ENCODE measurements at regions not wholly inside any gene's neighbourhood (a gene's known extent, or its start where the extent isn't known, plus 50 kb on each side); places are given as distances from the start of the nearest gene placed in this dataset.

DNA sequence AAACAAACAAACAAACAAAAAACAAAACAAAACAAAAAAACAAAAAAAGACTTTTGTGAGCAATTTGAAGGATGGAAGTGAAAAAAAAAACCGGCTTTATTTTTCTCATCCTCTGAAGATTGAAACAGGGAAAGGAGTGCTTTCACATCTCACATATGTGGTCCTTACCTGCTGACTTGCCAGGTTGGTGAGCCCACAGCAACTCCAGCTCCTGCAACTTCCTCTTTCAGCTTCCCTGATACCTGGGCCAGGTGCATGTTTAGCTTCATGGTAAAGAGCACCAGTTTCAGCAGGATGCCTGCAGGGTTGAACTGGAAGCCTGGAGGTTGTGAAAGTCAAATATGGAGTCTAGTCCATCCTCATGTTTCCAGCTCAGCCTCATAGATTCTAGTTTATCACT, 221.2 kb upstream of the OTX2 start:
- H2AFZ ChIP-seq (ENCODE audit: low read depth, low read length) = no peak overlapping the region
- no peak overlapping the region for H3K23ac ChIP-seq (ENCODE audit: low read length in 2 of 2)
- H3K14ac ChIP-seq (ENCODE audit: low read length in 2 of 2) = no peak overlapping the region
- WGBS = 92% methylated on average over 1 of the region's 1 CpG
- H3K4ac ChIP-seq (ENCODE audit: low read depth in 1 of 2, low read length in 2 of 2) = no peak overlapping the region
- no peaks in the 10 kb centered on the region for H3K27me3 ChIP-seq (ENCODE audit: control insufficient read depth in 1 of 2, insufficient read depth in 1 of 2, low read length in 2 of 2)
- no peak overlapping the region for H4K8ac ChIP-seq (ENCODE audit: low read length)
- no peak overlapping the region for H4K91ac ChIP-seq (ENCODE audit: low read length)
- H2BK120ac ChIP-seq (ENCODE audit: low read depth, low read length) = no peak overlapping the region
- H3K79me1 ChIP-seq (replicated peaks; ENCODE audit: low read length, poor library complexity, severe bottlenecking) = no peaks in the 10 kb centered on the region
- no peak overlapping the region for H3K4me2 ChIP-seq (ENCODE audit: low read length, poor library complexity, severe bottlenecking)
- no peak overlapping the region for H2BK5ac ChIP-seq (ENCODE audit: low read depth, low read length, poor library complexity, severe bottlenecking)
- H3K4me3 ChIP-seq (ENCODE audit: insufficient read depth in 1 of 2, low read depth in 1 of 2, low read length in 2 of 2) = no peak overlapping the region
- H3K9ac ChIP-seq (ENCODE audit: low read length) = no peak overlapping the region
- H2AK5ac ChIP-seq (ENCODE audit: low read length, severe bottlenecking) = no peak overlapping the region
- DNase-seq = no peak
- no peak overlapping the region for H3K18ac ChIP-seq (ENCODE audit: low read depth in 1 of 2, low read length in 2 of 2)
- H3K36me3 ChIP-seq (ENCODE audit: control insufficient read depth in 1 of 2, insufficient read depth in 2 of 2, low read depth in 1 of 2, low read length in 2 of 2) = no peaks in the 10 kb centered on the region
- H2BK15ac ChIP-seq (ENCODE audit: low read depth, poor library complexity, severe bottlenecking) = no peak overlapping the region
- peaks cover 6% of the 10 kb centered on the region for H3K9me3 ChIP-seq (ENCODE audit: control insufficient read depth, low read length)
- no peak overlapping the region for H2BK12ac ChIP-seq (ENCODE audit: low read length in 2 of 2)
- H3K27ac ChIP-seq (ENCODE audit: low read length, poor library complexity, severe bottlenecking) = no peak overlapping the region
- no peaks in the 10 kb centered on the region for H3K4me1 ChIP-seq (ENCODE audit: control insufficient read depth, insufficient read depth, low read depth, low read length)

DNA sequence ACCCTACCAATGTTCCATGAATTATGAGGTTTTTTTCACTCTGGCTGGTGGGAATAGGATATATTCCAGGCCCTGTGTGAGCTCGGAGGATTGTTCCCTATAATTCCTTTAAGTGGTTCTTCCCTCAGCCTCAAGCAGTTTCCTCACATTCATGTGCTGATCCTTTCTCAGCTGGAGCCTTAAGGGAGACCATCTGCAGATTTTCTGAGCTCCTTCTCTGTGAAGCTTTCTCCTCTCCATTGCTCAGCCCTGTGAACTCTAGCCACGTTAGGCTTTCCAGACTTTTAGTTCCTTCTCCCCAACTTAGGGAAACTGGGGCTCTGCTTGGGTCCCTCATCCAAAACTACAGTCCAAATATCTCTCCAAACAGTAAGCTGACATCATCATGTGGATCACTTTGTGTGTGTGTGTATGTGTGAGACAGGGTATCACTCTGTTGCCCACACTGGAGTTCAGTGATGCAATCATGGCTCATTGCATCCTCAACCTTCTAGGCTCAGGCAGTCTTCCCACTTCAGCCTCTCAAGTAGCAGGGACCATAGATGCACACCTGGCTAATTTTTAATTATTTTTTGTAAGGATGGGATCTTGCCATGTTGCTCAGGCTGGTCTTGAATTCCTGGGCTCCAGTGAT, 219.5 kb upstream of the OTX2 start:
- no peak overlapping the region for H3K9ac ChIP-seq (ENCODE audit: low read length)
- H3K14ac ChIP-seq (ENCODE audit: low read length in 2 of 2) = no peak overlapping the region
- no peak overlapping the region for H3K4me2 ChIP-seq (ENCODE audit: low read length, poor library complexity, severe bottlenecking)
- no peak for DNase-seq
- H2AFZ ChIP-seq (ENCODE audit: low read depth, low read length) = no peak overlapping the region
- H2BK15ac ChIP-seq (ENCODE audit: low read depth, poor library complexity, severe bottlenecking) = no peak overlapping the region
- H3K9me3 ChIP-seq (ENCODE audit: control insufficient read depth, low read length) = peaks cover 6% of the 10 kb centered on the region
- H3K79me1 ChIP-seq (replicated peaks; ENCODE audit: low read length, poor library complexity, severe bottlenecking) = no peaks in the 10 kb centered on the region
- no peaks in the 10 kb centered on the region for H3K4me1 ChIP-seq (ENCODE audit: control insufficient read depth, insufficient read depth, low read depth, low read length)
- H2BK120ac ChIP-seq (ENCODE audit: low read depth, low read length) = no peak overlapping the region
- no peak overlapping the region for H3K18ac ChIP-seq (ENCODE audit: low read depth in 1 of 2, low read length in 2 of 2)
- H3K4ac ChIP-seq (ENCODE audit: low read depth in 1 of 2, low read length in 2 of 2) = no peak overlapping the region
- H2BK12ac ChIP-seq (ENCODE audit: low read length in 2 of 2) = no peak overlapping the region
- H3K27ac ChIP-seq (ENCODE audit: low read length, poor library complexity, severe bottlenecking) = no peak overlapping the region
- H4K91ac ChIP-seq (ENCODE audit: low read length) = no peak overlapping the region
- WGBS = 29% methylated on average over 2 of the region's 2 CpGs
- H2AK5ac ChIP-seq (ENCODE audit: low read length, severe bottlenecking) = no peak overlapping the region
- H3K23ac ChIP-seq (ENCODE audit: low read length in 2 of 2) = no peak overlapping the region
- no peak overlapping the region for H2BK5ac ChIP-seq (ENCODE audit: low read depth, low read length, poor library complexity, severe bottlenecking)
- no peaks in the 10 kb centered on the region for H3K36me3 ChIP-seq (ENCODE audit: control insufficient read depth in 1 of 2, insufficient read depth in 2 of 2, low read depth in 1 of 2, low read length in 2 of 2)
- H4K8ac ChIP-seq (ENCODE audit: low read length) = no peak overlapping the region
- no peaks in the 10 kb centered on the region for H3K27me3 ChIP-seq (ENCODE audit: control insufficient read depth in 1 of 2, insufficient read depth in 1 of 2, low read length in 2 of 2)
- no peak overlapping the region for H3K4me3 ChIP-seq (ENCODE audit: insufficient read depth in 1 of 2, low read depth in 1 of 2, low read length in 2 of 2)

DNA sequence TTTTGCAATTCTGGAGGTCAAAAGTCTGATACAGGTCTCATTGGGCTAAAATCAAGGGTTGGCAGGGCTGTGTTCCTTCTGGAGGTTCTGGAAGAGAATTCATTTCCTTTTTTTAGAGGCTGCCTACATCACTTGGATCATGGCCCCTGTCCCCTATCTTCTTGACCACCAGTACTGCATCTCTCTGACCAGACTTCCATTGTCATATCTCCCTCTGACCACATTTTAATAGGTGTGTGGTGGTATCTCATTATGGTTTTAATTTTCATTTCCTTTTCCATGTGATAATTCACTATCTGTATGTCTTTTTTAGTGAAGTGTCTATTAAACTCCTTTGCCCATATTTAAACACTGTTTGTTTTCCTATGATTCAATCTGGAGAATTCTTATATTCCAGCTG, 215.2 kb upstream of the OTX2 start:
- Histone ChIP-seq H2BK5ac (ENCODE audit: low read depth, low read length, poor library complexity, severe bottlenecking) (no peak overlapping the region), H3K27ac (ENCODE audit: low read length, poor library complexity, severe bottlenecking) (no peak overlapping the region), H3K4me3 (ENCODE audit: insufficient read depth in 1 of 2, low read depth in 1 of 2, low read length in 2 of 2) (no peak overlapping the region), H2AK5ac (ENCODE audit: low read length, severe bottlenecking) (no peak overlapping the region), H3K14ac (ENCODE audit: low read length in 2 of 2) (no peak overlapping the region), H3K4me2 (ENCODE audit: low read length, poor library complexity, severe bottlenecking) (no peak overlapping the region), H2BK120ac (ENCODE audit: low read depth, low read length) (no peak overlapping the region), H2BK12ac (ENCODE audit: low read length in 2 of 2) (no peak overlapping the region), H2AFZ (ENCODE audit: low read depth, low read length) (no peak overlapping the region), H3K18ac (ENCODE audit: low read depth in 1 of 2, low read length in 2 of 2) (no peak overlapping the region), H3K36me3 (ENCODE audit: control insufficient read depth in 1 of 2, insufficient read depth in 2 of 2, low read depth in 1 of 2, low read length in 2 of 2) (no peaks in the 10 kb centered on the region), H3K27me3 (ENCODE audit: control insufficient read depth in 1 of 2, insufficient read depth in 1 of 2, low read length in 2 of 2) (no peaks in the 10 kb centered on the region), H3K4me1 (ENCODE audit: control insufficient read depth, insufficient read depth, low read depth, low read length) (no peaks in the 10 kb centered on the region), H3K4ac (ENCODE audit: low read depth in 1 of 2, low read length in 2 of 2) (no peak overlapping the region), H4K8ac (ENCODE audit: low read length) (no peak overlapping the region), H3K23ac (ENCODE audit: low read length in 2 of 2) (no peak overlapping the region), H2BK15ac (ENCODE audit: low read depth, poor library complexity, severe bottlenecking) (no peak overlapping the region), H3K79me1 (replicated peaks; ENCODE audit: low read length, poor library complexity, severe bottlenecking) (no peaks in the 10 kb centered on the region), H4K91ac (ENCODE audit: low read length) (no peak overlapping the region), H3K9ac (ENCODE audit: low read length) (no peak overlapping the region), H3K9me3 (ENCODE audit: control insufficient read depth, low read length) (peaks cover 2% of the 10 kb centered on the region)
- DNase-seq = no peak

DNA sequence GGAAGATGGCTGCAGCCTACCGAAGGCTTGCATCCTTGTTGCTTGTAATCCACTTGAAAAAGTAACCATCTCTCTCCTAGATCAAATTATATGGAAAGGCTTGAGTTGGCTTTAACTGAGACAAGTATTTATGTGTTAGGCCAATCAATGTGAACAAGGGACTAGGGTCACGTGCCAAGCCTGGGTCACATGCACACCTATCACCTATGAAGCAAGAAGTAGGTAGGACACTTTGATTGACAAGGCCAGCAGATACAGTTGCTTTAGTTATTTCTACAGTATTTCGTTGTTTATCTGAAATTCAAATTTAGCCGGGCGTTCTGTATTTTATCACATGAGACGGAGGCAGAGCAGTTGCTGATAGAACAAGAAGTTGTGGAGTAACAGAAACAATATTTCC, 212.3 kb upstream of the OTX2 start:
- no peak overlapping the region for H2BK5ac ChIP-seq (ENCODE audit: low read depth, low read length, poor library complexity, severe bottlenecking)
- DNase-seq = no peak
- no peak overlapping the region for H3K23ac ChIP-seq (ENCODE audit: low read length in 2 of 2)
- no peak overlapping the region for H2BK15ac ChIP-seq (ENCODE audit: low read depth, poor library complexity, severe bottlenecking)
- H3K4me3 ChIP-seq (ENCODE audit: insufficient read depth in 1 of 2, low read depth in 1 of 2, low read length in 2 of 2) = no peak overlapping the region
- no peaks in the 10 kb centered on the region for H3K79me1 ChIP-seq (replicated peaks; ENCODE audit: low read length, poor library complexity, severe bottlenecking)
- H3K14ac ChIP-seq (ENCODE audit: low read length in 2 of 2) = no peak overlapping the region
- H2BK12ac ChIP-seq (ENCODE audit: low read length in 2 of 2) = no peak overlapping the region
- H3K27ac ChIP-seq (ENCODE audit: low read length, poor library complexity, severe bottlenecking) = no peak overlapping the region
- no peak overlapping the region for H2AK5ac ChIP-seq (ENCODE audit: low read length, severe bottlenecking)
- no peak overlapping the region for H3K9ac ChIP-seq (ENCODE audit: low read length)
- no peaks in the 10 kb centered on the region for H3K9me3 ChIP-seq (ENCODE audit: control insufficient read depth, low read length)
- H3K18ac ChIP-seq (ENCODE audit: low read depth in 1 of 2, low read length in 2 of 2) = no peak overlapping the region
- H2BK120ac ChIP-seq (ENCODE audit: low read depth, low read length) = no peak overlapping the region
- H4K8ac ChIP-seq (ENCODE audit: low read length) = no peak overlapping the region
- H3K4me1 ChIP-seq (ENCODE audit: control insufficient read depth, insufficient read depth, low read depth, low read length) = no peaks in the 10 kb centered on the region
- H3K27me3 ChIP-seq (ENCODE audit: control insufficient read depth in 1 of 2, insufficient read depth in 1 of 2, low read length in 2 of 2) = no peaks in the 10 kb centered on the region
- no peak overlapping the region for H3K4me2 ChIP-seq (ENCODE audit: low read length, poor library complexity, severe bottlenecking)
- no peaks in the 10 kb centered on the region for H3K36me3 ChIP-seq (ENCODE audit: control insufficient read depth in 1 of 2, insufficient read depth in 2 of 2, low read depth in 1 of 2, low read length in 2 of 2)
- 79% methylated on average over 6 of the region's 6 CpGs for WGBS
- H4K91ac ChIP-seq (ENCODE audit: low read length) = no peak overlapping the region
- H2AFZ ChIP-seq (ENCODE audit: low read depth, low read length) = no peak overlapping the region
- no peak overlapping the region for H3K4ac ChIP-seq (ENCODE audit: low read depth in 1 of 2, low read length in 2 of 2)
